Iris pigment epithelial cell (primary cell): ENCODE measurements at regions not wholly inside any gene's neighbourhood (a gene's known extent, or its start where the extent isn't known, plus 50 kb on each side); places are given as distances from the start of the nearest gene placed in this dataset.

ENCODE experiments used
- DNase-seq: peaks from one replicate; pipeline ENCODE4 v3.0.0-alpha.2; 2011; ENCODE audit warnings: low read depth

DNA sequence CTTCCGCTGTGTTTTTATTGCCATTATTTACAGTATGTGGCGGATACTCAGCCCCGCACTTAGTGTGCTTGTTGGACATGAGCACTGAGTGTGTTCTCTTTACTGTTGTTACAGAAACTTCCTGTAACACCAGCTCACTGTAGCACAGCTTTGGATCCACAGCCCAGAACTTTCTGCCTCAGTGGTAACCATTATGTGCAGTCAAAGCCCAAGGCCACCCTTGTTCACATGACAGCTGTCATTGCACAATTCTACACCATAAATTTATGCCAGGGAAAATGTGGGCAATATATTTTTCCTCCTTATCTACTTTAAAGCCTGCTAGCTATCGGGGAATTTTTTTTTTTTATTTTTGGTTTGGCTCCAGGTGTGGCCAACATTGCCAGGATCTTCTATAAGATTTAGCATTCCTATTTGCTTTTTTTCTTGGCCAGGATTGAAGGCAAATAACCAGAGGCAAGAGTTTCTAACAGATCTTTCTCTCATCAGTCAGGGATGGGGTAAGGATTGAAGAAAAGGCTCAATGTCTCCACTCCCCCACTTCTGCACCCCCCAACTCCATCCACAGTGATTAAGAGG is 176.0 kb upstream of the PELI2 start:
- DNase-seq, result no peak

DNA sequence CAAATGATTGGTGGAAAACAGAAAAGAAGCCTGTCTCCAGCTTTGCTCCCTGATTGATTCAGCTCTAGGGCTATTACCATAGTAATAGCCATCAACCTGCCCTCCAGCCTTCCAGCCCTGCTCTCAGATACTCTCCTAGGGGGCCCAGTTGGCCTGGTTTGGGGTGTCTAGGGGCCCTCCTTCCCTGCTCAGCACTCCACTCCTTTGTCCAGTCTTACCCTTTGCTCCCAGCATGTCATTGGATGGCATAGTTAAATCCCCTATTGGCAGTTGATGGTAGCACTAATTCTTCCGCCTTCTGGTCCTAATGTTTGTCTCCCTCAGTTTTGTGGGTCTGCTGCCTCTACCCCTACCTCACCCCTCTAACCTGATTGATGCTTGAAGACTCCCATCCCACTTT is 175.4 kb upstream of the PELI2 start:
- DNase-seq, result no peak

DNA sequence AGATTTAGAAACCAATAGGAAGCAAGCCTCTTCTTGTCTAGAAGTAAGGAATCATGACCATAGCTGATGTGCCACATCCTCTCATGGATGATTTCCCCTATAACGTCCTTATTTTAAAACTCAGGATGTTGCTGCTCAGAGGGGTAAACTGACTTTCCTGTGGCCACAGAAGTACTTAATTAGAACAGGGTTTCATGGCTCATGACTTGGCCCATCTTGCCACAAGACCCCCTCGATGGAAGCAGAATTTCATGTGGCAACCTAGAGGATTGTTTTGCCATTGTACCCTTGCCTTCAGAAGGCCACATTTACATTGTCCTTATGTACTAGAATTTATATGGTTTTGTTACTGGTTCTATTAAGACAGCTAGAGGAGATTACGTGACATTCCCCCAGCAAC is 173.5 kb upstream of the PELI2 start:
- DNase-seq, result no peak

DNA sequence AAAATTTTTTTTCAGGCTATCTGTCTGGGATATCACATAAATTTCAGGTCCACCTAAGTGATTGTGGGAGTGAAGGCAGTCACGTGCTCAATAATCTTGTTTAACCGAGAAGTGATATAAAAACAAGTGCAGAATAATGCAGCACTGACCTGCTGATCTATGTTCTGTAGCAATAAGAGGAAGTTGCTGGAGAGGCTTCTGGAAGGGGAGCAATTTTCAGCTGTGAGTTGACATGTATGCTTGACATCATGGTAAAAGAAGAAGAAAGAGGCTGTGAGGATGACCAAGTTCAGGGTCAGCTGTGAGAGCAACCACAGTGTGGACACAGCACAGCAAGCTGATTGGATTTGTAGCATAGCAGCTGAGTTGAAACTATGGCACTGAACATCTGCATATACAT is 172.0 kb upstream of the PELI2 start:
- no peak for DNase-seq

DNA sequence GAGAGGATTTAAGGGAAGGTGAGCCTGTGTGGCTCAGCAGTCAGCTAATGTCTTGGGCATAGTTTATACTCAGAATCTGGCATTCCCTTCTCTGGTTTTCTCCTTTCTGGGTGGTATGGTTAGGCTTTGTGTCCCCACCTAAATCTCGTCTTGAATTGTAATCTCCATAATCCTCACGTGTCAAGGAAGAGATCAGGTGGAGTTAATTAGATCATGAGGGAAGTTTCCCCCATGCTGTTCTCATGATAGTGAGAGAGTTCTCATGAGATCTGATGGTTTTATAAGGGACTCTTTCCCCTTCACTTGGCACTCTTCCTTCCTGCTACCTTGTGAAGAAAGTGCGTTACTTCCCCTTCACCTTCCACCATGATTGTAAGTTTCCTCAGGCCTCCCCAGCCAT is 169.8 kb upstream of the PELI2 start:
- no peak for DNase-seq

DNA sequence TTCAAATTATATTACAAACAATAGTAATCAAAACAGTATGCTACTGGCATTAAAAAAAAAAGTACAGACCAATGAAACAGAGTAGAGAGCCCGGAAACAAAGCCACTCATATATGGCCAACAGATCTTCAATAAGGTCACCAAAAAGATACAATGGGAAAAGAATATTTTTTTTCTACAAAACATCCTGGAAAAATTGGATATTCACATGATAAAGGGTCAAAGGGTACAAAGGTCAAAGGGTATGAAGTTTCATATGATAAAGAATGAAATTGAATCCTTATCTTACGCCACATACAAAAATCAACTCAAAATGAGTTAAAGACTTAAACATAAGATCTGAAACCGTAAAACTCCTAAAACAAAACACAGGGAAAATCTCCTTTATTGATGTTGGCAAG is 168.5 kb upstream of the PELI2 start:
- no peak for DNase-seq

DNA sequence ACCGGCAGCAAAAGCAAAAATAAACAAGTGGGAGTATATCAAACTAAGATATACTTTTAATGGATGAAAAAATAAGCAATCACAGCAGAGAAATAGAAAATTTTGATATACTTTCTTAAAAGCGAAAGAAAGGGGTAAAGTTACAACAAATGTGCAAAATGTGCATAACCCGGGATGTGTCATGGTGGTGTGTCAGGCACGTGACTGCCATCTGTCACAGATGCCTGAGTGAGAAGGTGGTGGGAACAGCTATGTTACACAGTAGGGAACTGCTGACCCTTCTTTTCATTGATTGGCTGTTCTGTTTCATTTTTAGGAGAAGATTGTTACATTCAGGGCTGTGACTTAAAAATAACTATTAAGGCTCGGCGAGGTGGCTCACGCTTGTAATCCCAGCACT is 168.1 kb upstream of the PELI2 start:
- no peak for DNase-seq

DNA sequence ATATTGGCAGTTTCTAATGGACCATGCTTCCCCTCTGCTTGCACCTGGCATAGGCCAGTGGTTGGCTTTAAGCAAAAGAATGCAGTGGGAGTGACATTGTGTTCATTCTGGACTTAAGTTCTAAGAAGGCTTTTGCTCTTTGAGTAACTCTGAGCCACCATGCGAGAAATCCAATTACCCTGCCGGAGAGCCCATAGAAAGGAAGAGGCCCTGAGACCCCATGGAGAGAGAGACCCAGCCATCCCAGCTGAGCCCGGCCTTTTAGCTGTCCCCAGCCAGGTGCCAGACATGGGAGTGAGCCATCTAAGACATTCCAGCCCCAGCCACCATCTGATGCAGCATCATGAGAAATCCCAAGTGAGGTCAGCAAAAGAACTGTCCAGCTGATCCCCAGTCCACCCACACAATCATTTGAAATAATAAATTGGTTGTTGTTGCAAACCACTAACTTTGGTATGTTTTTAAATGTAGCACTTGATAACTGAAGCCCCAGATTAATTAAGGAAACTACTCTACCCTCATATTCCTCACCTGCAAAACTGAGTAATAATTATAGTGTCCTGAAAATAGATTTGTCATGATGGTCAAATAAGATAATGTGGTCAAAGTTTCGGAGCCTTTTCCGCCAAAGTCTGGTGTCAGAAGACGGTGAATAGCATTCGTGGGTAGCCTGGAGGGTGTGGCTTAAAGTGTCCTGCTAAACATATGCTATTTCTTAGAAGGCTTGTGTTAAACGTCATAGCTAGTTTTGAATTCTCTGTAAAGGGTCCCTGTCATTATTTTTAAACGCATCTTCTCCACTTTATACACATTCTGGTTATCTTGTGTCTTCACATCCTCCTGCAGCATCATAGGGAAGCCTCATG is 166.6 kb upstream of the PELI2 start:
- no peak for DNase-seq

DNA sequence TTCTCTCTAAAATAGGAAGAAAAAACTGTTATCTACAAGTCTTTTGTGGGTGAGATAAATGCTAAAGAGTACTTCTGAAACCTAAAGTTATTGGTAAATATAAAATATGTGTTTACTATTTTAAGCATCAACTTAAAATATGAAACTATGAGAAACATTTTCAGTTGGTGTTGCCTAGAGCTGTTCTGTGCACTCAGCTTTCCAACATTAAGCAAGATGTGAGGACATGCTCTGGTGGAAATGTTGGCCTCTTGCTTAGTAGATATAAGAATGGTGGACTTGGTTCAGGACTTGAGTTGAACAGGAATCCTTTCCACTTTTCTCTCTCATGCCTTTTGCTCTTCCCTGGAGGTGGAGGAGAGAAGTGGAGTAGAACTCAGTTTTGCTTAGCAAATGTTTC is 164.1 kb upstream of the PELI2 start:
- DNase-seq, result no peak

DNA sequence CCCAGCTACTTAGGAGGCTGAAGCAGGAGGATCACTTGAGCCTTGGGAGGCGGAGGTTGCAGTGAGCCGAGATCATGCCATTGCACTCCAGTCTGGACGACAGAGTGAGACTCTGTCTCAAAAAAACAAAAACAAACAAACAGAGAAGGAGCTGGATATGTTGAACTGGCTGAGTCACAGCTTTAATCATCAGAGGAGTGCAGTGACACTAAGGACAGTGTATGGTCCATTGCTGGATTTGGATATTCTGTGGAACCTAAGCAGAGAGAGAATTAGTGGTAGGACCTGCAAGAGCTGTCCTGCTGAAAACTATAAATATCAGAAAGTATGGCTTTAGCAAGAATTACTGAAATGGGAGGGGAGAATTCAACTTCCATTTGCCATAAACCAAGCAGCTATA is 163.0 kb upstream of the PELI2 start:
- DNase-seq, result no peak

DNA sequence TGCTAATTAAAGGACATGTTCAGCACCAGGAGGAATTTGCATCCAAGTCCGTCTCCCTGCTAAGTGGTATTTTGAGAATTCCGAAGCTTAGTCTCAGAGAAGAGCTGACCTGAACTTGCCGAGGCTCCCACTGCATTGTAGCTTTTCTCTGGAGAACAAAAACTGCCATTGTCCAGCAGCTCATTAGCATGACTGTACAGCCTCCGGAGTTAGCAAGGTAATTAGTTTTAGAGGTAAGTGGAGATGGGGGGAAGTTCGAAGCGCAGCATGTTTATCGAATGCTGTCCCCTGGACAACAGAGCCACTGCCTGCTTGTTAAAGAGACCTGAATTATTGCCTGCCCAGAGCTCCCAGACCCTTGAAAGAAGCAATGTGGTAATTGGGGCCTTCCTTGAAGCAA is 160.3 kb upstream of the PELI2 start:
- DNase-seq, result no peak

DNA sequence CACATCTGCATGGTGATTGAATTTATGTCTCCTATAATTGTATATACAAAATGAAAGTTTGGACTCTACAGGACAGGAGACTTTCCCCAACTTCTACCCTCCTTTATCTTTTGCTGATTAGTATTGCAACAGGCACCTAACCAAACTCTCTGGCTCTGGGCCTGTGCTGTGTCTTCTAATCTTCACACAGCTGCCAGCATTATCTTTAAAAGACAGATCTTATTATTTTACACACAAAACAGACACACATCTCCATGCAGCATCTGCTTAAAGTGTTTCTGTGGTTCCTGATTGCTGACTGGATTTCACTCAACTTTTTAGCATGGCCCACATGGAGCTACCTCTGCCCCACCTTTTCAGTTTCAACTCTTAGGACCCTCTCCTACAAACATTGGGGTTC is 154.9 kb upstream of the PELI2 start:
- no peak for DNase-seq

DNA sequence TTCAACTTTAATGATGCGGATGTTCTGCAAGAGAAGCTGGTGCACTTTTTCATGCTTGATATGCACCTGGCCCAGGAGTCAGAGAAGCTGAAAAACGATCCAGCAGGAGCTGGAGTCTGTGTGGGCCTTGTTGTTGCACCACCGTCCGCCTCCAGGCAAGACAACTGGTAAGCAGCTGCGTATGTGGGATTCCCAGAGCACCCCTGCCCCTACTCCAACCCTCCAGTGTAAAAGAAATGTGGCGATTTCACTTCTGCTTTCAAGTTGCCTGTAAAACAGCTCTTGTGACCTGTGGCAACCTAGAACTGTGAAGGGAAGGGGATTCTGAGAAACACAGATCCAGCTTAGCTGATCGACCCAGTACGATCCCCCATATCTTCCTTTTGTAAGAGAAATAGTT is 154.1 kb upstream of the PELI2 start:
- DNase-seq, result no peak

DNA sequence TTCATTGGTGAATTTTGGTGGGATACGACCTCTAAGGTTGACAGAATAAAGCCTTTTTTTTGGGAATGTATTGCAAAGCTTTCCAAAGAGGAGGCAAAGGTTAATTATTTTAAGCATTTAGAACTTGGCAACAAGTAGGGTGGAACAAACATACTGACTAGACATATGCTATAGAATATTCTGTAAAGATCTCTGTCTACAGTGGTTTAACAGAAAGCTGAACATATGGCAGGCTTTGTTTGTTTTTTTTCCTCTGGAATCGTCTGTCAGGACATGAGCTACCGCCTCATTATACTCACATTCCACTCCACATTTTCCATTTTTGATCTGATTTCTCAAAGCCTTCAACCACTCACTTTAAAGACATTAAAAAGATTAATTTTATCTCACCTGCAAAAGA is 153.4 kb upstream of the PELI2 start:
- DNase-seq, result no peak

DNA sequence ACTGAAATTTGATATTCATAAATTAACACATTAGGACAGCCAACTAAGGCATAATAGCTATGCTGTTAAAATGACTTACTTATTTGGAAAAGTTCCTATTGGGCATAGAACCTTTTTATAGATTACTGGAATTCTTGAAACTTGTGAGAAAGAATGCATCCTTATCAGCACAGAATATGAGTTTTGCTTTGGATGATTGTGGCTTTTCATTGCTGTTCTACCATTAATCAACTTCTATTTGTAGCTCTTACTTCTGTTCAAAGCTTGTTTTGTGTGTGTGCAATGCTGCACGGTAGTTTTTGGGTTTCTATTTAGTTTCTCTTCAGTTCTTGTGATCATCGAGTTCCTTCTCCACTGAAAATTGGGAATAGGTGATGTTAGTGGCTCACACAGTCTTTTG is 152.4 kb upstream of the PELI2 start:
- no peak for DNase-seq

DNA sequence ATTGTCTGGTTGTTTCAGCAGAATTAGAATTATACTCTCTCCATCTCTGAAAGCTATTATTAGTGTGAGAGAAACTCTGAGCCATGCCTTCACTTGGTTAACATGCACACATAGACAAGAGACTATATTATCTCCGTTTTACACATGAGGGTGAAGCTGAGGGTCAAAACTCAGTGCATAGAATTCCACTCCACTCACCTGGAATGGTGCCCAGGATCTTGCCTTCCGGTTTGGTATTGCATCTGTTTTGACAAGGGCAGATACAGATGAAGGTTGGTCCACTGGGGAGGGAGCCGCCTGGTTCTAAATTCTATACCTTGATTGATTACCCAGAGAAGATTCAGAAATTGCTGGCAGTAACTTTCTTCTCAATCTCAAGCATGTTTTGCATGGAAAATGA is 149.5 kb upstream of the PELI2 start:
- DNase-seq, result no peak

DNA sequence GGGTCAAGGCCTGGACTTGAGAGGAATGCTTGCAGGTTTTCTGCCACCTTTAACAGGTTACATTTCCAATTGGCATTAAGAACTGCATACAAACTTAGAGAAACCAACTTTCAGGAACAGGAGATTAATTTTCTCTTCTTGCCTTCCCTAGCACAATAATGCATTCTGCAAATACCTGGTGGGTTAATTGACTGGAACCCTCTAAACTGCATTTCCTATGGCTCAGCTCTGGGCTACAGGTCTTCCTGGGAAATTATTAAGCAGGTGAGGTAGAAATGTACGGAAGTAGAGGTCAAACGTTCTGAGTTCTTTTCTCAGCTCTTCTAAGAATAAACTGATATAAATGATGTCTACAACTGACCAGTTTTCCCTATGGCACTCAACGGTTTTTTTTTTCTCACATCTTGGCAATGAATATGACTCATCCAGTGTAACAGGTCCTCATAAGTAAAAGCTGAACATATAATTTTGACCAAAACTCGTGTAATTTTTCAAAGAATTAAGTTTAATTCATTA is 144.9 kb upstream of the PELI2 start:
- no peak for DNase-seq

DNA sequence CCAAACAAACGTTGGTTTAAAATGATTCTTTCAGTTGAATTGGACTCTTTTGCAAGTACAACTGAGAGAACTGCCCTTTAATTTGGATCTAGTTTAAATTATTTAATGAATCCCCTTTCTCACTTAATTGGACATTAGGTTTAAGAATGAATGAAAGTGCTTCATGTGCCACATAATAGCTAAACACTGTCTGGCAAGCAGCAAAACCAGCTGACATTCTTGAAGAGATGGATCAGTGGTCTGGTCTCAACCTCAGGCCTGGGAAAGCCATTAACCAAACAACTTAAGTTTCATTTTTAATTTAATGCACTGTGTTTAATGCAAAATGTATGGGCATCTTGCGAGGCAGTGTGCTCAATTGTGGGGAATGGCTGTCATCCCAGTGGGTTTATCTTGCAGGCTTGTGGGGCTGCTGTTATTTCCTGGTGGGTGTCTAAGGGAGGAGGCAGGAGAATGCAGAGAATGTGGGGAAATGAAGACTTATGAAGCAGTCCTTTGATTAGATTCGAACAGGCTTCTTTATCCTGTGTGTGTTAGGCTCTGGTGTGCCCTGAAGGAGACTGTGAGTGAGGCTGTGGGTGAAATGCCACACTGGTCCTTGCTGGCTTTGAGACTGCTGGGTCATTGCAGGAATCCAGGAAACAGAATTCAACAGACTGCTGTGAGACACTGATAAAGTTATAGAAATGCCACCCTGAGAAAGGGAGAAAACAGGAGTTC is 144.1 kb upstream of the PELI2 start:
- DNase-seq, result no peak

DNA sequence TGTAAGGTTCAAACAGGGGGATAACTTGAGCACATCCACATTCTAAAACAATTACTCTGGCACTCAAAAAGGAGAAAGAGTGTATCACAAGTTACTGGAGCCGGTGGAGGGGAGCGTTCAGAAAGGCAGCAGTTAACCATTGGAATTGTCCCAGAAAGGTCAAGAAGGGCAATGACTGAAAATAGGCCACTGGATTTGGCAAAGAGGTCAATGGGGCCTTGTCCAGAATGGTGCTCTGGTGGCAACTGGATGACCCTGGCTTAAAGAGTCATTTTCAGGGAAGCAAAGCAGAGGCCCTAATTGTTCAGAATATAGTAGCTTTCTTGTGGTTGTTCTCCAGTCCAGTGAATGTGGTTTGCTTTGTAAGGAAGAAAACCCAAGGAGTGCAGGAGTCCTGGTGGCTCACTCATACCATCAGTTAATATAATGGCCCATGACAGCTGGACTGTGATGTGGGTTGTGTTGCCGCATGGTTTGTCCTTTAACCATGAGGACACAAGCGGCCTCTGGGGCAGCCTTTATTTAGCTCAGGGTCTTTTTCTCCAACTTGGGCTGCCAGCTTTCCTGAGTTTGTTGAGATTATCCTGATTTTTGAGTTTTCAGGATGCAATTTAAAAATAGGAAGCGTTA is 142.8 kb upstream of the PELI2 start:
- no peak for DNase-seq

DNA sequence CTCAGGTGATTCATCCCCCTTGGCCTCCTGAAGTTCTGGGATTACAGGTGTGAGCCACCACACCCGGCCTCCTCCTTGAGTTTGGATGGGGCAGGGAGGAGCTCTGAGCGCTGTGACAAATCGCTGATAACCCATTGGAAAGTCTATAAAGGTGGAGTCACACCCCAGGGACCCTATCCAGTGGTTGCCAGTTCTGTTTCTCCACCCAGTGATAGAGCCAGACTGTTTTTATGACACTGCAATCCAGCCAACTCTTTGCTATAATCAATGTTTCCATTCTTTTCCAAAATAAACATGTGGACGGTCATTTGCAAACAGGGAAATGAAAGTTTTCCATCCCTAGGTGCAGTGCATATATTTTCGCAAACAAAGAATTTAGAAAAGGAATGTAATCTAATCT is 142.0 kb upstream of the PELI2 start:
- DNase-seq, result no peak

DNA sequence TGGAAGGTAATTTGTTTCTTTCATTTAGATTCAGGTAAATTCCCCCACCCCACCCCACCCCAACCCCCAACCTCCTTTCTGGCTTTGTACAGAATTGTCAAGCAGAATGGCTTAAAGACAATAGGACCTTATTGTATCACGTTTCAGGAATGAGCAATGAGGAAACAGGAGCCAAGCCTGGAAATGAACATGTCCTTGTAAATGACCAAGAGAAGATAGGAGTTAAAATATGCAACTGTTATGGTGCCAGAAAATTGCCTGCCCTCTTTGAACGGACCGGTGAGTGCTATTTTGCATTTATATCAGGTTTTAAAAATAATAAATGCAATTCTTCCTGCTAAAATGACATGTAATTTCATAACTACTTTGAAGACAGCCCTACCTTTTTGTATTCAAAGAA is 141.6 kb upstream of the PELI2 start:
- no peak for DNase-seq

DNA sequence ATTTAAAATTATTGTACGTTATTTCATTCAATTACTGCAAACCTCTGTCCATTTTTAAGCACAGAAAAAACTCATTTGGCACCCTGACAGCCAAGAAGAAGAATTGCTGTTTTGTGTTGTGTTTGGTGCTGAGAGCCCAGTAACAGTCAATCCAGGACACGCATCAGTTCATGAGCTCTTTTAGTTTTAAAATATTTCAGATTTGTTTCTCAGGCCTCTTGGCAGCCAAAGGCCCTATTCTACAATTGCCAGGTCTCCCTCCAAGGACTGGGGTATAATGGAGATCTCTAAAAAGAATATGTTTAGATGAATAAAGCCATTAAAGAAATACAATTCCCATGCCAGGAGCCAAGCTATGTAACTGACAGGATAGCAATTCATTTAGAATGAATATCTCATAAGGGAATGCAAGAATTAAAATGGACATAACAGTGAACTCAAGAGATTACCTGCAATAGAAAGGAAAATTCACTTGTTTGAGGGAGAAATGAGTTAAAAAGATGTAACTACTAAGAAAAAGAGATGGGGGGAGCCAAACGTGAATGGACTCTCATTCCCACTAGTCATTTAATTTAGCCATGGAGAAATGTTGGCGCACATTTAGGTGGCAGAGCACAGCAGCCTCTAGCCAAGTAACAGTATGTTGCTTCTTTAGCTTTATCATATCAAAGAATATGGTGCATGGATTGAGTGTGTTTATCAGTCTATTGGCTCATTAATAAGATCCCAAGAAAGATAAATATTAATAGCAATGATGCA is 140.6 kb upstream of the PELI2 start:
- DNase-seq, result no peak
